Activated T-helper 17 cell treated with anti-CD3 and anti-CD28 coated beads, Interleukin-2, amount 50 U/mL, for 72 hours (primary cell): ENCODE measurements at regions not wholly inside any gene's neighbourhood (a gene's known extent, or its start where the extent isn't known, plus 50 kb on each side); places are given as distances from the start of the nearest gene placed in this dataset.

ENCODE experiments used
- ATAC-seq: fragments of 150-1000 bp; cut with Tn5 transposase; replicated peaks from 2 replicates; pipeline ENCODE4 v1.10.0; 2021; ENCODE audit warnings: mild to moderate bottlenecking, moderate library complexity
- H3K27ac Mint-ChIP-seq: one replicate; pipeline ENCODE4 v1.8.0; 2022; ENCODE audit warnings: mixed read lengths
- H3K27me3 Mint-ChIP-seq: one replicate; pipeline ENCODE4 v1.8.0; 2022; ENCODE audit warnings: mixed read lengths
- H3K36me3 Mint-ChIP-seq: one replicate; pipeline ENCODE4 v1.8.0; 2022; ENCODE audit warnings: low read depth, mild to moderate bottlenecking, mixed read lengths
- H3K4me1 Mint-ChIP-seq: one replicate; pipeline ENCODE4 v1.8.0; 2022; ENCODE audit warnings: mixed read lengths
- H3K4me3 Mint-ChIP-seq: one replicate; pipeline ENCODE4 v1.8.0; 2022; ENCODE audit warnings: mild to moderate bottlenecking, mixed read lengths
- H3K9me3 Mint-ChIP-seq: one replicate; pipeline ENCODE4 v1.8.0; 2022; ENCODE audit warnings: mixed read lengths

DNA sequence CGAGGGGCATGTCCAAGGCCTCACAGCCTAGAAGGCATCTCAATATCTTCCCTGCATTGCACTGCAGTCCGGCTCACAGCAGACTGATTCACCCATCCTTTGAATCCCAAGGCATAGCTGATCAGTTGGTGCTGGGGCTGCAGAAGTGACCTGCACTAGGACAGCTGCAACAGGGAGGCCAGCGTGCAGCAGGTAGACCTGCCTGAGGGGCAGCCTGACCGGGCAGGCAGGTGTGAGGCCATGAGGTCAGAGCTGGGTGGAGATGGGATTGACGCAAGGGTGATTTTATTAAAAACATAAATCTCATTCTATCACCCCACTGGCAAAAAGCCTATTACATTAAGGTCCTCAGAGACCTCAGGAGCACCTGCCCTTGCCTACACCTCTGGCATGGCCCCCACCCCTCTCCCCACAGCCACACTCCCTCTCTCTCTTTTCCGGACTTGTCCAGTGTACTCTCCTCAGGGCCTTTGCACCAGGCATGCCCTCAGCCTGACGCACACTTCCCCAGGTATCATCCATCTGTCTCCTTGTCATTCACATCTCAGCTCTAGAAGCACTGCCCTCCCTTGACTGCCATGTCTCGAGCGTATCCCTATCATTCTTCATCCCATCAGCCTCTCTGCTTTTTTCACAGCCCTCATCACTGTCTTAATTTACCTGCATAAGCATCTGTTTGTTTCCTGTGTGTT, 63.5 kb upstream of the WIPF1 start:
- Mint-ChIP-seq H3K4me1 (peaks cover 18% of the 10 kb centered on the region), H3K4me3 (no peak overlapping the region), H3K9me3 (no peaks in the 10 kb centered on the region), H3K27ac (peak overlapping the region; percentile 13), H3K27me3 (no peaks in the 10 kb centered on the region), H3K36me3 (no peaks in the 10 kb centered on the region)
- ATAC-seq: no peak

- peak; percentile 79 for ATAC-seq
- no peaks in the 10 kb centered on the region for H3K9me3 Mint-ChIP-seq
- H3K36me3 Mint-ChIP-seq: no peaks in the 10 kb centered on the region
- peak overlapping the region; percentile 45 for H3K4me3 Mint-ChIP-seq
- H3K4me1 Mint-ChIP-seq: peaks cover 27% of the 10 kb centered on the region
- H3K27me3 Mint-ChIP-seq: no peaks in the 10 kb centered on the region
- peak overlapping the region; percentile 60 for H3K27ac Mint-ChIP-seq
These were observed 61.7 kb upstream of the WIPF1 start for GRCh38 chr2:174659069-174659900.

- Mint-ChIP-seq H3K4me1 (peaks cover 28% of the 10 kb centered on the region), H3K9me3 (no peaks in the 10 kb centered on the region), H3K27ac (no peak overlapping the region), H3K27me3 (no peaks in the 10 kb centered on the region), H3K4me3 (no peak overlapping the region), H3K36me3 (no peaks in the 10 kb centered on the region)
- ATAC-seq: no peak
These were observed 59.1 kb upstream of the WIPF1 start for GRCh38 chr2:174656676-174657176.

- ATAC-seq: no peak
- Mint-ChIP-seq H3K27ac (no peak overlapping the region), H3K4me3 (no peak overlapping the region), H3K9me3 (no peaks in the 10 kb centered on the region), H3K4me1 (peaks cover 21% of the 10 kb centered on the region), H3K27me3 (no peaks in the 10 kb centered on the region), H3K36me3 (no peaks in the 10 kb centered on the region)
These were observed 58.4 kb upstream of the WIPF1 start for GRCh38 chr2:174656035-174656434.

DNA sequence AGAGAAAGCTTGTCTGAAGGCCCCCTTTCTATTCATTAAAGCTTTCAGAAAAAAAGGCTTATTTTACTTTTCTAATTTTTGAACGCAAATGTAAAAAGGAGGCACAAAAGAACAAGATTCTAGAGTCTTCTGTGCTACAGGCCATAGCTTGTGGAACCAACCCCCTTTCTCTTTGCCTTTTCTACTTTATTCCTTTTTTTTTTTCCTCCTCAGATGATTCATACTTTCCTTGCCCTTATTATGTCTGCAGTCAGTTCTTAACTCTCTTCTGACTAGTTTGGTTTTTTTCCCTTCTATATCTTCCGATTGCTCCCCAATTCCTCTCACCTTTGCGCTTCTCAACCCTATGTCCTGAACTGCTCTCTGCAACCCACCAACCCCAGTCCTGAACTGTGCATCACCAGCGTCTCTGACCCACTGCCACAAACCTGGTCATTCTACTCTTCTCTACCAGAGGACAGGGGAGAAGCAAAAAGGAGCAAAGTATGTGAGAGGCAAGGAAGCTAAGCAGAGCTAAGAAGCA, 56.9 kb upstream of the WIPF1 start:
- no peak for ATAC-seq
- Mint-ChIP-seq H3K4me1 (peaks cover 21% of the 10 kb centered on the region), H3K27me3 (no peaks in the 10 kb centered on the region), H3K36me3 (no peaks in the 10 kb centered on the region), H3K27ac (peak overlapping the region; percentile 2), H3K4me3 (no peak overlapping the region), H3K9me3 (peaks cover 3% of the 10 kb centered on the region)

DNA sequence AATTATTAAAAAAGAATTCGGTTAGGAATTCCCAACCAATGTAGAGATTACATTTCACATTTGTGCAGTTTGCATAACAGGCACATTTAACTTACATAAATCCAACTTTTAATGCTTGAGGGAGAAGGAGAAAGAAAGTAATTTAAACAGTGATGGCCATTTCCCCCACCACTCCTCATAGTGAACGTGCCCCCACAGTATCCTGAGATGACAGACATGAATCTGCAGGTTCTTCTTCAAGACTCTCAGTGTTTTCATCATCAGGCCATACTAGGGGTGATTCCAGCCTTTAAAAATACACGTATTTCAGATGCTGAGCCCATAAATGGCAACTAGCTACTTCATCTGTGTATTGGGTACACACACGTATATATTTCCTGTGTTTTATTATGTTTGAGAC, 51.3 kb upstream of the WIPF1 start:
- H3K27me3 Mint-ChIP-seq: no peaks in the 10 kb centered on the region
- peaks cover 4% of the 10 kb centered on the region for H3K4me1 Mint-ChIP-seq
- no peak overlapping the region for H3K4me3 Mint-ChIP-seq
- H3K27ac Mint-ChIP-seq: no peak overlapping the region
- H3K36me3 Mint-ChIP-seq: peaks cover 5% of the 10 kb centered on the region
- peaks cover 3% of the 10 kb centered on the region for H3K9me3 Mint-ChIP-seq
- ATAC-seq: no peak
